GM12873 (cell line): ENCODE measurements at regions not wholly inside any gene's neighbourhood (a gene's known extent, or its start where the extent isn't known, plus 50 kb on each side); places are given as distances from the start of the nearest gene placed in this dataset.

Experiments
- CTCF ChIP-seq: IDR thresholded peaks from 2 replicates; pipeline ENCODE4 v1.5.1; 2012; ENCODE audit warnings: low read depth, mild to moderate bottlenecking, moderate library complexity, low read length, control low read depth; ENCODE audit not compliant: insufficient read depth; ENCODE audit errors: missing control alignments

DNA sequence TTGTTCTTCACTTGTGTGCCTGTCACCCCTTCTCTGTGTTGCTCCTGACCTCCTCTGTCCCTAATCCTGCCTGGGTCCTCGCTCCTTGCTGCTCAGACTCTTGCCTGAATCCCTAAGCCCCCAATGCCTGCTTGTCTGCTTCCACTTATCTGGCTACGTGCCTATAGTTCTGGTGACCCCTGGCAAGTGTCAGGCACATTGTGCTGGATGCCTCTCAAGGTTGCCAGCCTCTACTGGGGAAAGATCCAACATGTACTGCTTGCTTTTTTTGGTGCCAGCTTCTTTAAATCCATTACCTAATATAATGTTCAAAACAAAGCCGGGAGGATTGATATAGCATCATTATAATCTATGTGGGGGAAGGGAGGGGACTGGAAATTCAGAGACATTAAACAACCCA is 448.0 kb upstream of the CCDC196 start:
- TF ChIP-seq CTCF: no peak

DNA sequence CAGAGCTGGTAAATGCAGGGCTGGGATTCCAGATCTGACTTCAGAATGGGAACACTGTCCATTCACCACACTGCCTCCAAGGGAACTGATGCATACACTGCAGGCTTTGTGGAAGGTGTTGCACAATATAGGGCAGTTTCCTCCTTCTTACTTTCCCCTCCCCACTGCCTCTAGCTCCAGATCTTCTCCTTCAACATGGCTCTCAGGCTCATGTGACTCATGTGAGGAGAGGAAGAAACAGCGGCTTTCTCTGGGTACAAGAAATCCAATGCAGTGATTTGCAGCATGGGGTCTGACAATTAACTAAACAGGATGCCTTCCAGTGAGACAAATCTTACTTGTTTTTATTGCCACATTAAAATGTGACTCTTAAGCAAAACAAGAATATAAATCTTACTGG is 447.6 kb upstream of the CCDC196 start:
- no peak for TF ChIP-seq CTCF

DNA sequence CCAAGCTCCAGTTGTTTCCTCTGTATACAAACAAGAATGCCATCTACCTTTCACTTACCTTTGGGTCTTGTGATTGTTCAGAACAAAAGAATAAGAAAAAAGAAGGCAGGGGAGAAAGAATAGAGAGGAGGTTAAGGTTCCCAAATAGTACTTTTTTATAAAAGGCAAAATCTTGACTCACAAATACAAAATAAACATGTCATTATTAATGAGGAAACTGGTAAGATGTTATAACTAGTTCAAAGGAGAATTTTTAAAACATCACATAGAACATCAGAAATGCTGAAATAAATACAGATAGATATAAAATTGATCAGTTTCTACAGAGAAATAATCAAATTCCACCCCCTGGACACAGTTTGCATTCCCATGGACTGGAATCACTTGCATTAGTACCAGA is 446.7 kb upstream of the CCDC196 start:
- TF ChIP-seq CTCF: no peak

- no peak for TF ChIP-seq CTCF
Observed at GRCh38 chr14:66041582-66041981, 444.6 kb upstream of the CCDC196 start.

GRCh38 chr14:66043921-66044320 is 442.2 kb upstream of the CCDC196 start:
- no peak for TF ChIP-seq CTCF

DNA sequence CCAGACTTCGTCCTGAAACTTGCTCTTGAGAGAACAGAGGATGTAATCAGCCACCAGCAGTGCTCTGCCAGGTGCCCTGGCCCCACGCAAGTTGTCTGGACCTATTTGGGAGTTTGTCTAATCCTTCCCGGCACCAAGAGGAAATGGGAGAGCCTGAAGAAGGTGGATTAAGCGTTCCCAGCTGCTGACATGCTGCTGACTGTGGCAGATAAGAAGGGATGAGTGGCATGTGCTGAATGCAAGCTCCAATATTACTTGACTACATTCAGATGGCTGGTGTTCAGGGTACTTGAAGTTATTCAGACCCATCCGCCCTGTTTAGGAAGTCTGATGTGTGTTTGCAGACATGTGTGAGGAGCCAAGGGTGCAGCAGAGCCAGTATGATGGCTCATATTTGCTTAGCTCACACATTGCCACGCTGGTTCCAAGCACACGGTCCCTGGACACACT is 440.6 kb upstream of the CCDC196 start:
- TF ChIP-seq CTCF: no peak

DNA sequence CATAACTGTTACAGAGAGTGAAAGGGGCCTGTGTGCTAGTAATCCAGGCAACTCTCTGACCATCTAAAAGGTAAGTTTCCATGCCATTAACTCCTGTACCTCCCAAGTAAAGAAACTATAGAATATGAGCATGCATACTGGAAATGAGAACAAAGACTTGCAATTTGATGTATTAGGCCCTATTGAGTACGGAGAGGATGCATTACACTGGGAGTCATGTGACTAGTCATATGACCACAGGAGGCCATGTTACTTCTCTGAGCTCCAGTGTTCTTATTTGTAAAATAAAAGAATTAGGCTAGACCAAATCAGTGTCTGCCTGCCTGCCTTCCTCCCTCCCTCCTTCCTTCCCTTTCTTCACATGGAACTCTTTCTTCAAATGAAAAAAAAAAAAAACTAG is 440.1 kb upstream of the CCDC196 start:
- TF ChIP-seq CTCF: no peak

- TF ChIP-seq CTCF: no peak
Observed at GRCh38 chr14:66046591-66046990, 439.6 kb upstream of the CCDC196 start.
